ENCODE measurements at regions not wholly inside any gene's neighbourhood (a gene's known extent, or its start where the extent isn't known, plus 50 kb on each side); places are given as distances from the start of the nearest gene placed in this dataset.

GRCh38 chr3:110027446-110028080, 690.2 kb upstream of the DPPA4 start:
- TF ChIP-seq GATA3 (IDR thresholded peaks at IDR 0.05; ENCODE audit: low read depth, low read length) (no peak), GATA2 (IDR thresholded peaks at IDR 0.05; ENCODE audit: low read depth, low read length) (no peak)

Measured in SH-SY5Y (cell line).